ENCODE measurements at regions not wholly inside any gene's neighbourhood (a gene's known extent, or its start where the extent isn't known, plus 50 kb on each side); places are given as distances from the start of the nearest gene placed in this dataset.

- no peak for DNase-seq
Measured at GRCh38 chr12:34386016-34386415, 363.7 kb downstream of the ALG10 start.

GRCh38 chr12:34386621-34387255 lies 364.4 kb downstream of the ALG10 start:
- DNase-seq, result no peak

GRCh38 chr12:34387711-34388635 lies 365.7 kb downstream of the ALG10 start:
- no peak for DNase-seq

GRCh38 chr12:34388636-34389377 lies 366.5 kb downstream of the ALG10 start:
- DNase-seq, result no peak

GRCh38 chr12:34389378-34390170 lies 367.3 kb downstream of the ALG10 start:
- no peak for DNase-seq

GRCh38 chr12:34390171-34390841 lies 368.0 kb downstream of the ALG10 start:
- no peak for DNase-seq

GRCh38 chr12:34390846-34391700 lies 368.8 kb downstream of the ALG10 start:
- DNase-seq, result no peak

- no peak for DNase-seq
Measured at GRCh38 chr12:34391771-34392581, 369.7 kb downstream of the ALG10 start.

- no peak for DNase-seq
Measured at GRCh38 chr12:34392741-34393085, 370.4 kb downstream of the ALG10 start.

- DNase-seq, result no peak
Measured at GRCh38 chr12:34393086-34393820, 371.0 kb downstream of the ALG10 start.

GRCh38 chr12:34393821-34394150 lies 371.5 kb downstream of the ALG10 start:
- no peak for DNase-seq

- no peak for DNase-seq
Measured at GRCh38 chr12:34394211-34395055, 372.1 kb downstream of the ALG10 start.

GRCh38 chr12:34395056-34396005 lies 373.0 kb downstream of the ALG10 start:
- DNase-seq, result no peak

- DNase-seq, result no peak
Measured at GRCh38 chr12:34396006-34396860, 373.9 kb downstream of the ALG10 start.

- DNase-seq, result no peak
Measured at GRCh38 chr12:34396861-34397590, 374.7 kb downstream of the ALG10 start.
